HepG2 (cell line): ENCODE measurements at regions not wholly inside any gene's neighbourhood (a gene's known extent, or its start where the extent isn't known, plus 50 kb on each side); places are given as distances from the start of the nearest gene placed in this dataset.

Experiments used
- ATAC-seq: fragments of 200-7000 bp; cut with Tn5 transposase; 3 replicates; pipeline ENCODE4 v1.9.1; 2020; ENCODE audit warnings: mild to moderate bottlenecking, moderate library complexity
- BruUV-seq: library from RNA; stranded (reverse); fragments of 400-500 nt; replicated peaks from 2 replicates; lab custom pipeline; 2021; lab: Mats Ljungman, UMichigan
- CTCF ChIA-PET: fragments of 300-600 bp; formaldehyde crosslinking; extraction: SDS; loops from one replicate; lab custom pipeline; 2021; ENCODE audit warnings: low total read pairs, inconsistent platforms, low intra/inter-chr PET ratio; lab: Yijun Ruan, JAX
- POLR2A ChIA-PET: fragments of 350-600 bp; sonication (Branson Sonifier 250); formaldehyde crosslinking; loops from one replicate; lab custom pipeline; 2020; ENCODE audit warnings: antibody characterized with exemption, inconsistent platforms; lab: Yijun Ruan, JAX
- DNase-seq: peaks from one replicate; pipeline ENCODE4 v3.0.0-alpha.2; 2015; ENCODE audit warnings: low spot score
- FAIRE-seq: peaks from 3 replicates; lab custom pipeline; 2011; peaks lifted over from hg19 to GRCh38; lab: Jason Lieb, UNC
- H2AFZ ChIP-seq: one replicate; pipeline ENCODE4 v1.6.1; 2011; ENCODE audit warnings: low read length, inconsistent platforms
- H3K27ac ChIP-seq: fragments of 300-600 bp; 3 replicates; pipeline ENCODE4 v1.8.0; 2011; ENCODE audit warnings: mixed run types, mild to moderate bottlenecking, mixed read lengths, low read length, inconsistent platforms; ENCODE audit not compliant: insufficient read depth; ENCODE audit errors: extremely low read length
- H3K27me3 ChIP-seq, 2 experiments: fragments of 200-600 bp in 1 of 2; 2 replicates in 1 of 2; 3 replicates in 1 of 2; pipeline versions ENCODE4 v1.6.0 to v1.8.0; 2011; ENCODE audit warnings: low read length in 2 of 2, mild to moderate bottlenecking in 2 of 2, moderate library complexity in 2 of 2, inconsistent platforms in 1 of 2; ENCODE audit not compliant: insufficient read depth in 2 of 2, control insufficient read depth in 1 of 2
- H3K36me3 ChIP-seq, 2 experiments: fragments of 200-600 bp in 1 of 2; replicated peaks in 1 of 2; 2 replicates in 1 of 2; 3 replicates in 1 of 2; pipeline versions ENCODE4 v1.5.1 to v1.8.0; 2011; ENCODE audit warnings: low read length in 2 of 2, inconsistent platforms in 1 of 2; ENCODE audit not compliant: insufficient read depth in 2 of 2, control insufficient read depth in 1 of 2
- H3K4me1 ChIP-seq: 2 replicates; pipeline ENCODE4 v1.5.1; 2012; ENCODE audit warnings: low read length, inconsistent platforms; ENCODE audit not compliant: insufficient read depth
- H3K4me2 ChIP-seq: 2 replicates; pipeline ENCODE4 v1.6.0; 2011; ENCODE audit warnings: low read depth, low read length, inconsistent platforms
- H3K4me3 ChIP-seq, 3 experiments: fragments of 200-600 bp in 1 of 3; sonication (generic), shearing (Covaris generic) in 1 of 3; replicated peaks in 1 of 3; 2 replicates each; pipeline ENCODE4 v1.5.1; 2011 to 2016; ENCODE audit warnings: low read length in 3 of 3, inconsistent platforms in 2 of 3, low read depth in 2 of 3, mild to moderate bottlenecking in 2 of 3, control low read depth in 1 of 3, mixed read lengths in 1 of 3; ENCODE audit not compliant: insufficient read depth in 1 of 3
- H3K79me2 ChIP-seq: one replicate; pipeline ENCODE4 v1.6.1; 2011; ENCODE audit warnings: low read length, inconsistent platforms; ENCODE audit not compliant: insufficient read depth
- H3K9ac ChIP-seq: 2 replicates; pipeline ENCODE4 v1.6.0; 2011; ENCODE audit warnings: mild to moderate bottlenecking, low read depth, low read length, inconsistent platforms; ENCODE audit not compliant: insufficient read depth
- H3K9me3 ChIP-seq: 2 replicates; pipeline ENCODE4 v1.5.1; 2012; ENCODE audit warnings: mild to moderate bottlenecking, low read length
- H4K20me1 ChIP-seq: 2 replicates; pipeline ENCODE4 v1.6.0; 2011; ENCODE audit warnings: inconsistent platforms, mild to moderate bottlenecking, low read length, moderate library complexity; ENCODE audit not compliant: insufficient read depth
- AFF4 ChIP-seq: sonication (generic); formaldehyde crosslinking; IDR thresholded peaks from 2 replicates; pipeline ENCODE4 v1.4.0; 2020; ENCODE audit warnings: missing genetic modification reagents
- PCBP1 ChIP-seq: fragments of 200-400 bp; formaldehyde crosslinking; IDR thresholded peaks from 2 replicates; pipeline ENCODE4 v1.6.1; 2017; ENCODE audit warnings: mild to moderate bottlenecking, low read depth, low read length, borderline replicate concordance
- REPIN1 ChIP-seq: sonication (generic); formaldehyde crosslinking; IDR thresholded peaks from 2 replicates; pipeline ENCODE4 v1.8.0; 2022; ENCODE audit warnings: missing genetic modification reagents, low read depth, mild to moderate bottlenecking, borderline replicate concordance
- SMAD1 ChIP-seq: sonication (generic); formaldehyde crosslinking; IDR thresholded peaks from 2 replicates; pipeline ENCODE4 v1.4.0; 2020; ENCODE audit warnings: missing genetic modification reagents, low read depth, mild to moderate bottlenecking, borderline replicate concordance
- SNRNP70 ChIP-seq: fragments of 200-400 bp; formaldehyde crosslinking; IDR thresholded peaks from 2 replicates; pipeline ENCODE4 v1.6.1; 2017; ENCODE audit warnings: mild to moderate bottlenecking, low read depth, low read length, moderate library complexity
- SP2 ChIP-seq: sonication (generic); formaldehyde crosslinking; IDR thresholded peaks from 2 replicates; pipeline ENCODE4 v1.5.1; 2020; ENCODE audit warnings: mild to moderate bottlenecking, missing genetic modification reagents
- SP4 ChIP-seq: sonication (generic); formaldehyde crosslinking; IDR thresholded peaks from 2 replicates; pipeline ENCODE4 v1.8.1; 2023; ENCODE audit warnings: mild to moderate bottlenecking, missing genetic modification reagents
- ZBTB34 ChIP-seq: sonication (generic); formaldehyde crosslinking; IDR thresholded peaks from 2 replicates; pipeline ENCODE4 v1.8.0; 2022; ENCODE audit warnings: mild to moderate bottlenecking, missing genetic modification reagents
- ZNF142 ChIP-seq: sonication (generic); formaldehyde crosslinking; IDR thresholded peaks from 2 replicates; pipeline ENCODE4 v1.4.0; 2020; ENCODE audit warnings: missing genetic modification reagents
- ZSCAN25 ChIP-seq: sonication (generic); formaldehyde crosslinking; IDR thresholded peaks from 2 replicates; pipeline ENCODE4 v1.8.0; 2022; ENCODE audit warnings: mild to moderate bottlenecking, missing genetic modification reagents
- WGBS: methylation state at CpG from one replicate; pipeline ENCODE4 v1.1.6; 2017; ENCODE audit warnings: low lambda C conversion rate; 5-methylcytosine and 5-hydroxymethylcytosine counted together
- in situ Hi-C: cut with HindIII; loops from 2 replicates; pipeline ENCODE4 v1.10.0; 2017; ENCODE audit warnings: low pct_unique_long_range_greater_than_20kb; ENCODE audit not compliant: extremely low pct_ligation_motif_present
- intact Hi-C: fragments of 100-400 bp; cut with micrococcal nuclease; formaldehyde crosslinking; loops from one replicate; pipeline ENCODE4 v1.10.0; 2022; ENCODE audit not compliant: unreplicated experiment

- TF ChIP-seq SNRNP70 (no peak), SP4 (CRISPR knock-in tag) (no peak), ZSCAN25 (CRISPR knock-in tag) (no peak), ZNF142 (CRISPR knock-in tag) (no peak), REPIN1 (no peak), SP2 (CRISPR knock-in tag) (no peak)
- TF ChIP-seq, all 625 proteins: peak for 0
These were observed 271.6 kb downstream of the DHX35 start (continued) for GRCh38 chr20:39233755-39234154.

- ChIA-PET CTCF (no interaction called here), POLR2A (no interaction called here)
- H3K4me3 ChIP-seq: no peak overlapping the region
- no peaks in the 10 kb centered on the region for H3K79me2 ChIP-seq
- H3K9ac ChIP-seq: no peak overlapping the region
- in situ Hi-C loops (no loop called here), intact Hi-C loops (no loop called here)
- FAIRE-seq: no peak
- no peak overlapping the region for H2AFZ ChIP-seq
- no peak for TF ChIP-seq PCBP1
- no peak for TF ChIP-seq ZBTB34 (CRISPR knock-in tag)
- TF ChIP-seq AFF4 (CRISPR knock-in tag): no peak
- TF ChIP-seq SMAD1: no peak
- H4K20me1 ChIP-seq: no peaks in the 10 kb centered on the region
- no peak overlapping the region for H3K27ac ChIP-seq
- no peaks in the 10 kb centered on the region for H3K36me3 ChIP-seq
- 17% methylated on average over 7 of the region's 7 CpGs for WGBS
- no peak overlapping the region for H3K4me2 ChIP-seq
- no peak for DNase-seq
- ATAC-seq: no peak
- 0 out of 5 replicates have a peak, but pooled peaks cover 0 to 5% of the 10 kb centered on the region in 2 experiments for H3K27me3 ChIP-seq
- H3K9me3 ChIP-seq: no peaks in the 10 kb centered on the region
- H3K4me1 ChIP-seq: no peaks in the 10 kb centered on the region
- no TSS peak for BruUV-seq
These were observed 265.3 kb downstream of the DHX35 start for GRCh38 chr20:39227416-39227815.
